T-helper 1 cell treated with Interleukin-12 subunit alpha and Interleukin-12 subunit beta and Interleukin-4 antibody, amounts not matched to agents 30 μg/mL and 1 μg/mL, for 36 hours (primary cell): ENCODE measurements at regions not wholly inside any gene's neighbourhood (a gene's known extent, or its start where the extent isn't known, plus 50 kb on each side); places are given as distances from the start of the nearest gene placed in this dataset.

ENCODE experiments used
- H3K27ac Mint-ChIP-seq: one replicate; pipeline ENCODE4 v1.8.0; 2021; ENCODE audit warnings: mild to moderate bottlenecking, mixed read lengths
- H3K27me3 Mint-ChIP-seq: one replicate; pipeline ENCODE4 v1.8.0; 2021; ENCODE audit warnings: low read depth, mixed read lengths
- H3K36me3 Mint-ChIP-seq: one replicate; pipeline ENCODE4 v1.8.0; 2021; ENCODE audit warnings: low read depth, mixed read lengths
- H3K4me1 Mint-ChIP-seq: one replicate; pipeline ENCODE4 v1.8.0; 2021; ENCODE audit warnings: low read depth, mixed read lengths
- H3K4me3 Mint-ChIP-seq: one replicate; pipeline ENCODE4 v1.8.0; 2021; ENCODE audit warnings: mild to moderate bottlenecking, moderate library complexity, mixed read lengths
- H3K9me3 Mint-ChIP-seq: one replicate; pipeline ENCODE4 v1.8.0; 2021; ENCODE audit warnings: mixed read lengths

- Mint-ChIP-seq H3K27ac (no peak overlapping the region), H3K36me3 (no peaks in the 10 kb centered on the region)
These were observed 89.5 kb upstream of the PGBD5 start for GRCh38 chr1:230515451-230516145.

GRCh38 chr1:230510496-230510895 lies 84.4 kb upstream of the PGBD5 start:
- Mint-ChIP-seq H3K27me3 (no peaks in the 10 kb centered on the region), H3K4me1 (no peaks in the 10 kb centered on the region), H3K4me3 (no peak overlapping the region), H3K9me3 (no peaks in the 10 kb centered on the region), H3K36me3 (no peaks in the 10 kb centered on the region), H3K27ac (no peak overlapping the region)

More at GRCh38 chr1:230515451-230516145, 89.5 kb upstream of the PGBD5 start:
- no peaks in the 10 kb centered on the region for H3K4me1 Mint-ChIP-seq
- H3K9me3 Mint-ChIP-seq: no peaks in the 10 kb centered on the region
- no peaks in the 10 kb centered on the region for H3K27me3 Mint-ChIP-seq
- H3K4me3 Mint-ChIP-seq: no peak overlapping the region

GRCh38 chr1:230509281-230509977 lies 83.3 kb upstream of the PGBD5 start:
- Mint-ChIP-seq H3K36me3 (no peaks in the 10 kb centered on the region), H3K4me3 (no peak overlapping the region)

GRCh38 chr1:230507666-230508402 lies 81.7 kb upstream of the PGBD5 start:
- H3K27me3 Mint-ChIP-seq: no peaks in the 10 kb centered on the region
- H3K4me3 Mint-ChIP-seq: no peak overlapping the region
- no peak overlapping the region for H3K27ac Mint-ChIP-seq
- no peaks in the 10 kb centered on the region for H3K4me1 Mint-ChIP-seq
- H3K36me3 Mint-ChIP-seq: no peaks in the 10 kb centered on the region
- H3K9me3 Mint-ChIP-seq: no peaks in the 10 kb centered on the region

More at GRCh38 chr1:230509281-230509977, 83.3 kb upstream of the PGBD5 start:
- Mint-ChIP-seq H3K4me1 (no peaks in the 10 kb centered on the region), H3K27me3 (no peaks in the 10 kb centered on the region), H3K27ac (no peak overlapping the region), H3K9me3 (no peaks in the 10 kb centered on the region)

GRCh38 chr1:230507236-230507635 lies 81.1 kb upstream of the PGBD5 start:
- Mint-ChIP-seq H3K27ac (no peak overlapping the region), H3K27me3 (no peaks in the 10 kb centered on the region), H3K4me3 (no peak overlapping the region)

GRCh38 chr1:230506451-230506850 lies 80.3 kb upstream of the PGBD5 start:
- Mint-ChIP-seq H3K4me3 (no peak overlapping the region), H3K27me3 (no peaks in the 10 kb centered on the region), H3K4me1 (no peaks in the 10 kb centered on the region), H3K36me3 (no peaks in the 10 kb centered on the region), H3K9me3 (no peaks in the 10 kb centered on the region), H3K27ac (no peak overlapping the region)

More at GRCh38 chr1:230507236-230507635, 81.1 kb upstream of the PGBD5 start:
- Mint-ChIP-seq H3K4me1 (no peaks in the 10 kb centered on the region), H3K36me3 (no peaks in the 10 kb centered on the region), H3K9me3 (no peaks in the 10 kb centered on the region)

GRCh38 chr1:230504310-230504709 lies 78.2 kb upstream of the PGBD5 start:
- no peaks in the 10 kb centered on the region for H3K9me3 Mint-ChIP-seq
- no peaks in the 10 kb centered on the region for H3K36me3 Mint-ChIP-seq
- H3K4me1 Mint-ChIP-seq: no peaks in the 10 kb centered on the region
- H3K27me3 Mint-ChIP-seq: no peaks in the 10 kb centered on the region
- no peak overlapping the region for H3K4me3 Mint-ChIP-seq
- no peak overlapping the region for H3K27ac Mint-ChIP-seq

- H3K27ac Mint-ChIP-seq: no peak overlapping the region
- no peaks in the 10 kb centered on the region for H3K27me3 Mint-ChIP-seq
These were observed 77.6 kb upstream of the PGBD5 start for GRCh38 chr1:230503726-230504125.

GRCh38 chr1:230502996-230503395 lies 76.9 kb upstream of the PGBD5 start:
- Mint-ChIP-seq H3K27me3 (no peaks in the 10 kb centered on the region), H3K4me1 (no peaks in the 10 kb centered on the region), H3K27ac (no peak overlapping the region), H3K4me3 (no peak overlapping the region), H3K9me3 (no peaks in the 10 kb centered on the region), H3K36me3 (no peaks in the 10 kb centered on the region)

More at GRCh38 chr1:230503726-230504125, 77.6 kb upstream of the PGBD5 start:
- H3K9me3 Mint-ChIP-seq: no peaks in the 10 kb centered on the region
- H3K36me3 Mint-ChIP-seq: no peaks in the 10 kb centered on the region
- no peaks in the 10 kb centered on the region for H3K4me1 Mint-ChIP-seq
- no peak overlapping the region for H3K4me3 Mint-ChIP-seq

GRCh38 chr1:230502306-230502705 lies 76.2 kb upstream of the PGBD5 start:
- Mint-ChIP-seq H3K9me3 (no peaks in the 10 kb centered on the region), H3K27ac (no peak overlapping the region), H3K4me1 (no peaks in the 10 kb centered on the region), H3K4me3 (no peak overlapping the region), H3K27me3 (no peaks in the 10 kb centered on the region), H3K36me3 (no peaks in the 10 kb centered on the region)

GRCh38 chr1:230501849-230502248 lies 75.7 kb upstream of the PGBD5 start:
- no peak overlapping the region for H3K4me3 Mint-ChIP-seq

GRCh38 chr1:230501242-230501641 lies 75.1 kb upstream of the PGBD5 start:
- H3K27me3 Mint-ChIP-seq: no peaks in the 10 kb centered on the region
- H3K27ac Mint-ChIP-seq: no peak overlapping the region
- no peaks in the 10 kb centered on the region for H3K4me1 Mint-ChIP-seq
- no peaks in the 10 kb centered on the region for H3K36me3 Mint-ChIP-seq
- no peak overlapping the region for H3K4me3 Mint-ChIP-seq
- no peaks in the 10 kb centered on the region for H3K9me3 Mint-ChIP-seq

More at GRCh38 chr1:230501849-230502248, 75.7 kb upstream of the PGBD5 start:
- no peaks in the 10 kb centered on the region for H3K4me1 Mint-ChIP-seq
- no peaks in the 10 kb centered on the region for H3K27me3 Mint-ChIP-seq
- H3K9me3 Mint-ChIP-seq: no peaks in the 10 kb centered on the region
- H3K36me3 Mint-ChIP-seq: no peaks in the 10 kb centered on the region
- no peak overlapping the region for H3K27ac Mint-ChIP-seq

- Mint-ChIP-seq H3K9me3 (no peaks in the 10 kb centered on the region), H3K4me3 (no peak overlapping the region), H3K27me3 (no peaks in the 10 kb centered on the region), H3K27ac (no peak overlapping the region), H3K4me1 (no peaks in the 10 kb centered on the region), H3K36me3 (no peaks in the 10 kb centered on the region)
These were observed 73.9 kb upstream of the PGBD5 start for GRCh38 chr1:230500063-230500462.

GRCh38 chr1:230499496-230499895 lies 73.4 kb upstream of the PGBD5 start:
- Mint-ChIP-seq H3K4me3 (no peak overlapping the region), H3K27ac (no peak overlapping the region), H3K36me3 (no peaks in the 10 kb centered on the region), H3K9me3 (no peaks in the 10 kb centered on the region), H3K27me3 (no peaks in the 10 kb centered on the region), H3K4me1 (no peaks in the 10 kb centered on the region)

GRCh38 chr1:230498704-230499103 lies 72.6 kb upstream of the PGBD5 start:
- Mint-ChIP-seq H3K4me1 (no peaks in the 10 kb centered on the region), H3K27me3 (no peaks in the 10 kb centered on the region), H3K36me3 (no peaks in the 10 kb centered on the region), H3K27ac (no peak overlapping the region), H3K9me3 (no peaks in the 10 kb centered on the region), H3K4me3 (no peak overlapping the region)
